IPS-NIHi7 (cell line): ENCODE measurements at regions not wholly inside any gene's neighbourhood (a gene's known extent, or its start where the extent isn't known, plus 50 kb on each side); places are given as distances from the start of the nearest gene placed in this dataset.
"Not testable (repeated sequence)": the region's sequence is repeated elsewhere in the genome, so short reads cannot be mapped to it uniquely, and the experiment has no call there.

Experiments used
- DNase-seq: peaks from one replicate; pipeline ENCODE4 v3.0.0; 2012; ENCODE audit warnings: mixed read lengths; ENCODE audit errors: extremely low spot score

DNA sequence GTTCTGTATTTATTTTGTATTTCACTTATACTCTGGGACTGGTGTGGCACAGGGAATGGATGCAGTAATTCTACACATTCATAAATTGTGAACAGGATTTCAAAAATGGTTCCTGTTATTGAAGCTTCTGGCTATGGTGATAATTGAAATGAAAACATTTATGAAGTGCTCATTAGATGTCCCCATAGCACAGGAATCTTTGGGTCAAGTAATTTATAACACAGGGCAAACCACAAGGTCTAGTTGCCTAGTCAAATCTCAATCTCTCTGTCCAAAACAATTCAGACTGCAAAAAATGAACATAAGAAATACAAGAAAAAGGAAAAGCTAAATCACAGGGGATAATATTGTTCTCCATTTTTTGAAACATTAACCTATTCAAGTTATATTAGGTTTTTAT is 117.5 kb upstream of the PTPRG start:
- DNase-seq, result no peak

DNA sequence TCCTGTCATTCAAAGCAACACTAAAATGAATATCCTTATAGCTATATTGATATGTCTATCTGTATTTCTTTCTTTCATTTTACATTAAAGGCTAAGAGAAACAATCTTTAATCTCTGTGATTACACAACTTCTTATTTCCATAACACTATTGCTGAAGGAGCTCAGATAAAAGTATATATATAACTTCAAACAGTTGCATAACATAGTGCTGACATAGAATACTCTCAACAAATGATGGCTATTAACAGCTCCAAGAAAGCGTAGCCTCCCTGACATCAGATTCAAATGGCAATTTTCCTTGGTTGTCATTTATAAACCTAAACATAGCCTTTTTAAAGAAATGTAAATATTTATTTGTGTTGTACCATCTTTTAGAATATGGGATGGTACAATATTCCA is 116.6 kb upstream of the PTPRG start:
- no peak for DNase-seq

DNA sequence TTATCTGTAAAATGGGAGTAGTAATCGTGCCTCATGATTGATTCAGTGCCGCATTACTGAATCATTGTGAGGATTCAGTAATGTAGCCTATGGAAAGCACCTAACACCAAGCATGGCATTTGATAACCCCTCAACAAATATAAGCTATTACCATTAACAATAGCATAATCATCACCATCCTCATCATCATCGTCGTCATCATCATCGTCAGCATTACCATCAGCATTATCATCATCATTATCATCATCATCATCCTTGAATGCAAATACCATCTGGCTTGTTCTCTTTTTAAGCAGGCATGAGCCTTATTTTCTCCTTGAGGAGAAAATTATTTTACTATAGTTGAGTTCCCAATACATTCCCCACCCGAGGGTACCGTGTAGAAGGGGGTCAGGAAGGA is 115.4 kb upstream of the PTPRG start:
- DNase-seq, result no peak

DNA sequence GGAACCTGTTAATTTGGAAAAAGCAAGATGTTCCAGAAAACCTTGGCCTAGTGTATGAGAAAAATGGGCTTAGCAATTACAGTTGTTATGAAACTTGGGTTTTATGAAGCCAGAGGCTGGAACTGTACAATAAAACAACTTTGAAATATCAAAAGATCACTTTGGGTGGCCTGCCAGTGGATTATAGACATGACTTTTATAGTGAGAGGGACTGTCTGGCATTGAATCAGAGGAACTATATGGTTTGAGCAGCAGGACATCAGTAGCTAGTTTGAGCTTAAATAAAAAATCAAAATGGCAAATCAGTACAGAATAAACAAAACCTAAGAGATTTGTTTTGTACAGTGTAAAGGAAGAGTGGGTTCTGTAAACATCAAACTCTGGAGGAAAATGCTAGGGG is 115.0 kb upstream of the PTPRG start:
- no peak for DNase-seq

DNA sequence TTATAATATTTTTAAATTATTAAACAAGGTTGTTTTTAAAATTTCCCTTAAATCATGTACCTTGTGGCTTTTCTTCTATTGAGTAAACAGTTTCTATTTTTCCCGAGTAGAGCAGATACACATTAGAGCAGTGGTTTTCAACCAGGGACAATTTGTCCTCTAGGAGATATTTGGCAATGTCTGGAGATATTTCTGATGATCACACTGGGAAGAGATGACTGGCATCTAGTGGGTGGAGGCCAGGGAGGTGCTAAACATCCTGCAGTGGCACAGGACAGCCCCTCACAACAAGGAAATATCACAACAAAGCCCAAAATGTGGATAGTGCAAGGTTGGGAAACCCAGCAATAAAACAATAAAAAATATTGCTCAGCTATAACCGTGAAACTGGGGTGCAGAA is 113.0 kb upstream of the PTPRG start:
- no peak for DNase-seq

DNA sequence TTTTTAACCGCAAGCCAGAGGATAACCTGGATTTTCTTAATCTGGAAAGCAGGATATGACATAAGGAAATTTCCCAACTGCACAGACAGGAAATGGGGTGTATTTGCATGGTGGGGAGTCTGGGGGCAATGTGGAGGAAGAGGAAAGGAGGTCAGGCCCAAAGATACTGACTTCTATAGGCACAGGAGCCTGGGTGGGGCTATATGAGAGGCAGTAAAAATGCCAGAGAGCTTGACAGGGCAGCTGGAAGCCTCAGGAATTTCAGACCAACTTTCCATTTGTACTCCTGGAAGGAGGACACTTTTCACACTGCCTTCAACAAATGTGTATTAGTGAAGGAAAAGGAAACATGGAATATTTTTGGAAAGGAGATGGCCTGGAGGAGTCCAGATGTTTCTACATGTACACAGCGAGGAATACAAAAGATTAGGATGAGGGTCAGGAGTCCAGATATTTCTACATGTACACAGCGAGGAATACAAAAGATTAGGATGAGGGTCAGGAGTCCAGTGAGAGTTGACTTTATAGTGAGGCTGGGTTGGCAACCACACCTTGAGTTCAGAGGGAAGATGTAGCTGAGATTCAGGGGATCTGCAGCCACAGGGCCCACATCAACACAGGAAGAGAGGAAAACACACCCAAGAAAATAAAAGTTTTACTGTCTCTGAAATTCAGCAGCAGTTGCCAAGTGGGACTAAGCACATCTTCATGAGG is 111.9 kb upstream of the PTPRG start:
- DNase-seq, result no peak

DNA sequence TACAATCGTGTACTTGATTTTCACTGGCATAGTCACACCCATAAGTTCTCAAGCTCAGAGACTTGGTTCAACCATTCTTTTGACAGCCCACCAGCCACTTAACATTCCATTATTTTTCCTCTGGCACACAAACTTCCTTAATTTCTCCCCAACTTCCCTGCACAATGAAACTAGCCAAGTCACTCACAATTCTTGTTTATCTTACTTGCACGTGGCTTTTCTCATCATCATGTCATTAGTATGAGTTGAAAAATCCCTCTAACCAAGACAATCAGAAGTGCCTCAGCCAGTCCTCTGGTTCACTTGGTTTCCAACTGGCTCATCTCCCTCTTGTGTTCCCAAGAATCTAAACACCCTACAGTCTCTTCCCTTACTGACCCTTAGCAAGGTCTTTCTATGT is 110.5 kb upstream of the PTPRG start:
- no peak for DNase-seq

DNA sequence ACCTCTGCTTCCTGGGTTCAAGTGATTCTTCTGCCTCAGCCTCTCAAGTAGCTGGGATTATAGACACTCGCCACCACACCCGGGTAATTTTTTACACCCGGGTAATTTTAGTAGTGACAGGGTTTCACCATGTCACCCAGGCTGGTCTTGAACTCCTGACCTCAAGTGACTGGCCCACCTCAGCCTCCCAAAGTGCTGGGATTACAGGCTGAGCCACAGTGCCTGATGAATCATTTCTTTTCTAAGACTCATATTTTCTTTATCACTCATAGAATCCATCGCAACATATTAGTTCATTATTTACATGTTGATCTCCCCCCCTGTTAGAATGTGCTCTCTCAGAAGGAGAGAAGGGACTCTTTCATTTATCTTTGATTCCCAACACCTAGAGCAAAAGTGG is 109.5 kb upstream of the PTPRG start:
- DNase-seq, result no peak

DNA sequence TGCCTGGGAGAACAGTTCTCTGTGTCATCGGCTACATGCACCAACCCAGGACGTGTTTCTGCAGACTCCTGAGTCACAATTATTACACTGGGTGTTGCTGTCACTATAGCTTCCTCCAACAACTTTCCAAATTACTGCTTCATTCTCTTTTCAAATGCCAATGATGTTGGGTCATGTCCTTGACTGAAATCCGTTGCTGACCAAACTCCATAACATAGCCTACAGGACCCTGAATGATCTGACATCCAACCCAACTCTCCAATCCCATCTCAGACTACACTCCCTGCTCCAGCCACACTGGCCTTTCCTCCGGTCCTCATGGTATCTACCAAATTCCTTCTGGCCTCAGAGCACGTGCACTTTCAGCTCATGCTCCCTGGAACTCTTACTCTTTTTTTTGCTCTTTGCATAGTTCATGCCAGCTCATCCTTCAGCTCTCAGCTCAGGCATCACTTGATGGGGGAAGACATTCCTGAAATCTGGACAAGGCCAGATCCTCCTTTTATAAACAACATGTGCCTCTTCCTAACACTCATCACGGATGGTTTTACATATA is 108.8 kb upstream of the PTPRG start:
- DNase-seq, result no peak

DNA sequence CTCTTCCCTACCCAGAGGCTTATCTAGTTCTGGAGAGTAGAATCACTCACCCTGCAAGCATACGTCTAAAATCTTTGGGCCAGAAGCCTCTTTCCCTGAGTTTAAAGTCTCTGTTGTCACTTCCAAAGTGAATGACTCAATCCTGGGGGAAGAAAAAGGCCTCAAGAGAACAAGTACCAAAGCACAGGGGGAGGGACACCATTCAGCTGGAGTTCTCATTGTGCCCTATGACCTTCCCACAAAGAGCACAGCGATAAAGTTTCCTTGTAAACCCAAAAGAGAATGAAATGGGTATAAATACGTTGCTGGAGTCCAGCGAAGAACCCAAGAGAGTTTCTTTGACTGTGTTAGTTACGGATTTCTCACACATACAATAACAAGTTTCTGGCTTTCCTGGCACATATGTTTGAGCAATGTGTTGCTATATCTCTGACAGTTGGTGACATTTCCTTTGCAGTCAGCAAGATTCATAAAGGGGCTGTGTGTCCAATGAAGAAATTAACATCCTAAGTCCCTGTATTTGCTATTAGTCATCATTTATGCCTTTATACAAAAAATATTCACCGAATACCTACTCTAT is 107.3 kb upstream of the PTPRG start:
- no peak for DNase-seq

DNA sequence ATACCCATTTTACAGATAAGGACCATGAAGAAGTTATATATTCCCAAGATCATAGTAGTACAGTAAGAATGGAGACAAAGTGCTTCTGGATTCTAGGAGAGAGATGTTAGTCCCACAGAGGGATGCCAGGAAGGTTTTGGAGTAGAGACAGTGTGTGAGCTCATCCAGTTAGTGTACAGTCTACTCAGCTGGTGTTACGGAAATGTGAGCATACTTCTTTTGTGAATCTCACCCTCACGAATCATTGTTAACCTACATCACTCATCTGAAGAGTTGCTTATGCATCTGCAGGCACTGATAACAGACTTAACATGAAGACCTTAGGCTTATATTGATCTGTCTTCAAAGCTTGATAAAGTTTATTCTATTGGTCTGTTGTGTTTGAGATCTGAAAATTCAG is 106.6 kb upstream of the PTPRG start:
- no peak for DNase-seq

DNA sequence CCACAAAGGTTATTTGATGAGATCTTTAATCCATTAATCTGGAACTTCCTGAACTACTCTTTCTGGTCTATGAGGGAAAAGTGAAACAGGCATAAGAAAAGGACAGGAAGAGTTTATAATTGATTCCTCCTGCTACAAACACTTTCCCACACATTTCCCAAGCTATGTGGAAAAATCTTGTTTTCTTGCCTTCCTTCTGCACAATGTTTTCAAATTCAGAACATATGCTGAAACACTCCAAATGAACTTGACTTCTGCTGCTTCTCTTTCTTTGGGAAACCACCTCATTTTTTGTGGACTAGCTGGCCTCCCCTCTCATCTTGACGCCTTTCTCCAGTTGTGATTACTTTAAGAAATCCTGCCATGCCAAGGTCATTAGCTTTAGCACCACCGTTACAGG is 100.7 kb upstream of the PTPRG start:
- DNase-seq, result no peak

DNA sequence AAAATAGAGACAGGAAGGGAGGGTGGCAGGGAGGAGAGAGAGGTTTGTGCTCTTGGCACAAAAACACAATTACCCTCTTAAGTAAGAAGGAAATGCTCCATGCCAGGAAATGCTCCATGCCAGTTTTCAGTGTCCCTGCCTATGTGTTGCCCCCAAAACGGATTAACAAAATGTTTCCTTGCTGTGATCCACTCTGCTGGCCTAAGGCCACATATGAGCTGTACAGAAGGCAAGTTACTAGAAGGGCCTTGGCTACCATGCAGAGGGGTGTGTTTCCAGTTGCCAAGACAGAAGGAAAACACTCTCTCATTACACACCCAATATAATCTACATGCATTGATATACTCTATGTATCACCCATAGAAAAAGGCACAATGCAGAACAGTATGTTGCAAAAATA is 98.2 kb upstream of the PTPRG start:
- DNase-seq, result no peak

DNA sequence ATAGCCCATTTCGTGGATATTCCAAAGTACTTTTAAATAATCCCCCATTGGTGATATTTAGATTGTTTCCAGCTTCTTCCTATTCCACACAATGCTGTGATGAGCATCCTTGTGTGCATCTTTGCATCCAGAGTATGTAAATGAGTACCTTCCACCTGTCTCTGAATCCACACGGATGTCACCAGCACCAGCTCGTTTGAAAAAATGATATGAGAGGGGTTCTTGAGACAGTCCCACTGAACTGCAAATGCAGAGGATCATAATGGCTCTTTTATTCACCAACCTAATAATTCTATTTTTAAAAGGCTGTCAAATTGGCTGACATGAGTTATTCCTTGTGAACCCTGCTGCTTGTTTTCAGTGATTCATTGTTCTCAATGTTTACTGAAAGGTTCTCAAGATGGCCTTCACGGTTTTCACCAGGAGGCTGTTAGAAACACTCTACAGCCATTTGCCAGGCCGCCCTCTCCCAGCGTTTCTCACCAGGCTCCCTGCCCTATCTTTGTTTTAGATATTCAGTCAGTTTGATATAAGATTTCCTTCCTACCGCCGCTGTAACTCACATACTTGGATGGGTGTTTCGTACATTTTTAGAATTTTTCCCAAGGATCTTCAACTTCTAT is 96.7 kb upstream of the PTPRG start:
- no peak for DNase-seq

DNA sequence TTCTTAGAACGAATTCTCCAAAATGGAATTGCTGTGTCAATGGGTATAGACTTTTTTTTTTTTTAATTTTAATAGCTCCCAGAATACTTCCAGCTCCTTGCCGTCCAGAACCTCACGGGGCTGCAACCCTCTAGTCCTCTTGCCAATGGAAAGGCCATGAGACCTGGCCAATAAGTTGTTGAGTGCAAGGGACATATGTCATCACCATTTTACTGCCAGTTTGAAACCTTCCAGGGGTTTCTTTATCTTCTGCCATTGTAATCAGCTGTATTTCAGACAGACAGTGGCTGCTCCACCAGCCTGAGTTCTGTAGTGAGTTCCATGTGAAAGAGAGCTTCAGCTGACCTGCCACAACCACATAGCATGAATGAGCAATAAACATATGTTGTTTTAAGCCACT is 95.0 kb upstream of the PTPRG start:
- DNase-seq, result no peak

DNA sequence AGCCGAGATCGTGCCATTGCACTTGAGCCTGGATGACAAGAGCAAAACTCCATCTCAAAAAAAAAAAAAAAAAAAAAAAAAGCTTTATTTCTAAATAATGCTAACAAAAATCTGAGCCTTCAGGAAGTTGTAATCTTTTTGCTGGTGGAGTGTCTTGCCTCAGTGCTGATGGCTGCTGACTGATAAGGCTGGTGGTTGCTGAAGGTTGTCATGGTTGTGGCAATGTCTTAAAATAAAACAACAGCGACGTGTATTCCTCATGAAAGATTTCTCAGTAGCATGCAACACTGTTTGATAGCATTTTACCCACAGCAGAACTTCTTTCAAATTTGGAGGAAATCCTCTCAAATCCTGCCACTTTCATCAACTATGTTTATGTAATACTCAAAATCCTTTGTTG is 77.4 kb upstream of the PTPRG start:
- no peak for DNase-seq

DNA sequence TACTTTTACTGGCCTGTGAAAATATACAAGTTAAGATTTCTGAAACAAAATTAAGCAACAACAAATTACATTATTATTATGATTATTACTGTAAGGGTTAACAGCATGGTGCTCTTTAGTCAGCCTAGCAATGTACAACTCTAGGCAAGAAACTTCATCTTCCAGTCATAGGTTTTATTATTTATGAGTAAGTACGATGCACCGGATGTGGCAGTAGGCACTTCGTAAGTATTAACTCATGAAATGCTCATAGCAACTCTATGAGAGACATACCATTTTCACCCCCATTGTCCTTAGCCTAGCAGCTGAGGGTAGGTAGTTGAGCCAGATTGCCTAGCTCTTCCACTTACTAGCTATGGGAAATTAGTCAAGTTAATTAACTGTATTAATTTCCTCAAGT is 68.0 kb upstream of the PTPRG start:
- no peak for DNase-seq

DNA sequence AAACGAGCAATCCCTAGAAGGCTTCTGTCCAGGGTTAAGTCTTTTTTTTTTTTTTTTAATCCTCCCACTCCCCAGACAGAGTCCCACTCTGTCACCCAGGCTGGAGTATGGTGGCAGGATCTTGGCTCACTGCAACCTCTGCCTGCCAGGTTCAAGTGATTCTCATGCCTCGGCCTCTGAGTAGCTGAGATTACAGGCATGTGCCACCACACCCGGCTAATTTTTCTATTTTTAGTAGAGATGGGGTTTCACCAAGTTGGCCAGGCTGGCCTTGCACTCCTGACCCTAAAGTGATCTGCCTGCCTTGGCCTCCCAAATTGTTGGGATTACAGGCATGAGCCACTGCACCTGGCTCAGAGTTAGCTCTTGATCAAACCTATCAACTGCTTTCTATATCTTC is 67.1 kb upstream of the PTPRG start:
- not testable (repeated sequence) for DNase-seq

DNA sequence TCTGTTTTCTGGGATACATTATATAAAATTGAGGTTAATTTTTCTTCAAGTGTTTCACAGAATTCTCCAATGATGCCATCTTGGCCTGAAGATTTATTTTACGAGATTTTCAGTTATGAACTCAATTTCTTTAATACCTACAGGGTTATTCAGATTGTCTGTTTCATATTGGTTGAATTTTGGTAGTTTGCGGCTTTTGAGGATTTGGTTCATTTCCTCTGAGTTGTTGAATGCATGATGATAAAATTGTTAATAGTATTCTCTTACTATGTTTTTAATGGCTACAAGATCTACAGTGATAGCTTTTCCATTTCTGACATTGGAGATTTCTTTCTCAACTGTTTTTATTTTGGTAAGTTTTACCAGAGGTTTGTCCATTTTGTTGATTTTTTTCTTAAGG is 63.9 kb upstream of the PTPRG start:
- no peak for DNase-seq

DNA sequence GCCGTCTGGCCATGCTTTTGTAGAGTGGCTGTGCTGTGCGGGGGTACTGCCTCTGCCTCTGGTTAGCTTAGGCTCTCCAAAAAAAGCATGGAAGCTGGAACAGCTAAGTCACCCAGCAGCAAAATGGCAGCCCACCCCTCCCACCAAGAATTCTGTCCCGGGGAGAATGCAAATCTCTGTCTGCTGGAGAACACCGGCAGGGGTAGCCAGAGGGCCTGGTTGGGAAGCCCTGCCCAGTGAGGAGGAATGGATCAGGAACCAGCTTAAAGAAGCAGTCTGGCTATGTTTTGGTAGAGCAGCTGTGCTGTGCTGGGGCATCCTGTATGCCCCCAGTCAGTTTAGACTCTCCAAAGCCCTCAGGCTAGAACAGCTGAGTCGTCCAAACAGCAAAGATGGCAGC is 56.2 kb upstream of the PTPRG start:
- DNase-seq, result peak; percentile 65

DNA sequence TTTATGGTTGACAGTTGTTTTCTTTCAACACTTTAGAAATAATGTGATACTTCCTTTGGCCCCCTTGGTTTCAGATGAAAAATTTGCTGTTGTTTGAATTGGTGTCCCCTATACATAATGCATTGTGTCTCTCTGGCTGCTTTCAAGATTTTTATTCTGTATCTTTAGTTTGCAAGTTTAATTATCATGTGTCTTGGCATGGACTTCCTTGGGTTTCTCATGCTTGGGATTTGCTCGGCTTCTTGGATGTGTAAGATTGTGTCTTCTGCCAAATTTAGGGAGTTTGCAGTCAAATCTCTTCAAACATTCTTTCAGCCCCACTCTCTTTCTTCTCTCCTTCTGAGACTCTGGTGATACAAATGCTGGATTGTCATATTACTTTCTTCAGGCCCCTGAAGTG is 53.4 kb upstream of the PTPRG start:
- no peak for DNase-seq
